Effector memory CD4-positive, alpha-beta T cell (primary cell): ENCODE measurements at regions not wholly inside any gene's neighbourhood (a gene's known extent, or its start where the extent isn't known, plus 50 kb on each side); places are given as distances from the start of the nearest gene placed in this dataset.

Experiments
- DNase-seq, 3 donors: peaks; one replicate each; pipeline ENCODE4 v3.0.0-alpha.2; 2020
- H3K27ac ChIP-seq: 2 replicates; pipeline ENCODE4 v1.7.0; 2013; ENCODE audit warnings: mild to moderate bottlenecking, low read length, moderate library complexity; ENCODE audit not compliant: insufficient read depth, poor library complexity, severe bottlenecking
- H3K27me3 ChIP-seq: replicated peaks from 2 replicates; pipeline ENCODE4 v1.7.0; 2013; ENCODE audit warnings: mild to moderate bottlenecking, low read length; ENCODE audit not compliant: insufficient read depth, control insufficient read depth, poor library complexity, severe bottlenecking
- H3K36me3 ChIP-seq: 2 replicates; pipeline ENCODE4 v1.7.0; 2013; ENCODE audit warnings: mild to moderate bottlenecking, low read length, moderate library complexity; ENCODE audit not compliant: control insufficient read depth, insufficient read depth
- H3K4me1 ChIP-seq: 2 replicates; pipeline ENCODE4 v1.7.0; 2013; ENCODE audit warnings: low read length, mild to moderate bottlenecking; ENCODE audit not compliant: control insufficient read depth, insufficient read depth, poor library complexity, severe bottlenecking
- H3K4me3 ChIP-seq: 2 replicates; pipeline ENCODE4 v1.7.0; 2013; ENCODE audit warnings: low read length, low read depth, mild to moderate bottlenecking; ENCODE audit not compliant: insufficient read depth, poor library complexity, severe bottlenecking
- H3K9me3 ChIP-seq: 2 replicates; pipeline ENCODE4 v1.7.0; 2013; ENCODE audit warnings: mild to moderate bottlenecking, low read length, moderate library complexity; ENCODE audit not compliant: control insufficient read depth

DNA sequence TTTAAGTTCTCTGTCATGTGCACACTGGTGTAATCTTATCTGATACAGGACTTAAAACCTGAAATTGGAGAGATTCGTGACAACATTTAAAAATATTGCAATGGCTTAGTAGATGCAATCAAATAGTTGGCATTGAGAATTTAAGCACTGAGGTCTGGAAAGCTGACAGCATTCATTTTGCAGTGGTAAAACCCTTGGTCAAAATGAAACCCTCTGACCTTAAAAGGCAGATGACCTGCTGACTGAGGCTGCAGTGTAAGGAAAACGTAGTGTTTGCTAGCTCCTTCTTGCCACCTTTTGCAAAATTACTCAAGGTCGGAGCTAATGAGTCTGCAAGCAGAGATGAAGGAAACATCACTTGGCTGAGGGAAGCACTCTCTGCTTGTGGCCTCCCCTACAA, 150.6 kb downstream of the KCTD12 start:
- Histone ChIP-seq H3K4me1 (no peaks in the 10 kb centered on the region), H3K36me3 (no peaks in the 10 kb centered on the region), H3K9me3 (no peaks in the 10 kb centered on the region), H3K4me3 (no peak overlapping the region), H3K27ac (no peak overlapping the region), H3K27me3 (no peaks in the 10 kb centered on the region)
- DNase-seq, result no peak

DNA sequence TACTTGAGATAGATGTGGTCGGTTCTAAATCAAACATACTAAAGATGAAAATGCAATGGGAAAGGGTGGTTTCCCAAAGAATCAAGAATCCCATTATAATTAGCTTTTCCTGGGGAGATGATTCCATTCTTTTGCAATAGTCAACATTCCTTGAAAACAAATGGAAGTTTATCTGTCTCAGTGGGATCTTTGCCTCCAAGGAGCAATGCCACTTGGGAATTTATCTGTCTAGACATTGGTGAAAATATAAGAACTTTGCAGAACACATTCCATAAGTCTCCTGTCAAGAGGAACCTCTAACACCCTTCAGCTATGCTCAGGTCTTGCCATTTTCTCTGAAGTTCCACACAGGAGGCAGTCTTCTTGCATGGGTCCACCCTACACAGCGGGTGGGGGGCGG, 152.5 kb downstream of the KCTD12 start:
- Histone ChIP-seq H3K4me3 (no peak overlapping the region), H3K36me3 (no peaks in the 10 kb centered on the region), H3K27me3 (no peaks in the 10 kb centered on the region), H3K27ac (no peak overlapping the region), H3K4me1 (no peaks in the 10 kb centered on the region), H3K9me3 (no peaks in the 10 kb centered on the region)
- no peak for DNase-seq

DNA sequence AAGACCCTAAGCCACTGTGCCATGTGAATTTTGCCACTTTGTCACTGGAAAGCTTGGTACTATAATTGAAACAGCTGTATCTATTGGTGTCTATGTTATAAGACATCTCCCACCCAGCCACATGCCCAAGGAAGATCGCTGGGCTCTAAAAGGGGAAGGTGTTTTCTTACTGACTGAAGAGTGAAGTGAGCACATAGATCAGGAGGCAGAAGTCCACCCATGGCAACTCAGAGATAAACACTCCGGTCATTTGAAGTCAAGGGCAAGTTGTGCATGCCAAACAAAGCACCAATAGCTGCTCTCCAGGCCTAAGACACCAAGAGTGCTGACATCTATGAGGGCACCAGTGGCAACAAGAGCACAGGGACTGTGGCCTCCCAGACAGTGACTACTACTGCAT, 153.8 kb downstream of the KCTD12 start:
- no peaks in the 10 kb centered on the region for H3K4me1 ChIP-seq
- DNase-seq, result no peak
- no peaks in the 10 kb centered on the region for H3K36me3 ChIP-seq
- H3K27me3 ChIP-seq, result no peaks in the 10 kb centered on the region
- H3K4me3 ChIP-seq, result no peak overlapping the region
- H3K27ac ChIP-seq, result no peak overlapping the region
- H3K9me3 ChIP-seq, result no peaks in the 10 kb centered on the region

DNA sequence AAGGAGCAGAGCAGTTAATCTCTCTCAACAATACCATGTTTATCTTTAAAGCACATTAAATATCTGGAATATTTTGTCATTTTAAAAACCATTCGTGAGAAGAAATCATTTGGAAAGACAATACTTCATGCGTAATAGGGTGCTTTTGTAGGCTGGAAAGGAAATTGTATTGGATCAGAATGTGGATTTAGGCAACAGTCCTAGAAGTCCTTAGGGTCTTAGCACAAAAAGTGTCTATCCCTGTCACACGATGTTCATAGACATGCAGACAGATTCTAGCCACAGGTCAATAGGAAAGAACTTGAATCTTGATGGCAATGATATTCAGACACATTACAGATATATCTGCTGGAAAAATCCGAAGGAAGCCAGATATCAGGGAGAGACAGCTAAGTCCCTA, 156.0 kb downstream of the KCTD12 start:
- H3K27me3 ChIP-seq, result no peaks in the 10 kb centered on the region
- no peaks in the 10 kb centered on the region for H3K36me3 ChIP-seq
- H3K4me3 ChIP-seq, result no peak overlapping the region
- no peaks in the 10 kb centered on the region for H3K4me1 ChIP-seq
- H3K27ac ChIP-seq, result no peak overlapping the region
- no peak for DNase-seq
- H3K9me3 ChIP-seq, result no peaks in the 10 kb centered on the region

DNA sequence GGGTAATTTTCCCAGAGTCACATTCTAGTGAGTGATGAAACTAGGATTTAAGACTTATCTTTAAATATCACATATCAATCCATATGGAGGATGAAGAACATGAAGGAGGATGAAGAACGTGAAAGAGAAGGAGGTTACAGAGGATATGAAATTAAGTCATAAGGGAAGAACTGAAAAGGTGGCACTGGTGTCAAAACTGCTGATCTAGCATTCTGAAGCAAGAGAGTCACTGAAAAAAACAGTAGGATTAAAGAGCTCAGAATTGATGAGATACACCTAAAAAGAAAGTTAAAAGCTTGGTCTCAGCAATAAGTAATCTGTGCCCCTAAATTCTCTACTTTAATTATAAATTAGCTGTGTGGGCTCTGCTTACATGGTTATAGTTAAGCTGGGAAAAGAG, 156.5 kb downstream of the KCTD12 start:
- DNase-seq, result no peak
- Histone ChIP-seq H3K27ac (no peak overlapping the region), H3K4me1 (no peaks in the 10 kb centered on the region), H3K36me3 (no peaks in the 10 kb centered on the region), H3K4me3 (no peak overlapping the region), H3K9me3 (no peaks in the 10 kb centered on the region), H3K27me3 (no peaks in the 10 kb centered on the region)

DNA sequence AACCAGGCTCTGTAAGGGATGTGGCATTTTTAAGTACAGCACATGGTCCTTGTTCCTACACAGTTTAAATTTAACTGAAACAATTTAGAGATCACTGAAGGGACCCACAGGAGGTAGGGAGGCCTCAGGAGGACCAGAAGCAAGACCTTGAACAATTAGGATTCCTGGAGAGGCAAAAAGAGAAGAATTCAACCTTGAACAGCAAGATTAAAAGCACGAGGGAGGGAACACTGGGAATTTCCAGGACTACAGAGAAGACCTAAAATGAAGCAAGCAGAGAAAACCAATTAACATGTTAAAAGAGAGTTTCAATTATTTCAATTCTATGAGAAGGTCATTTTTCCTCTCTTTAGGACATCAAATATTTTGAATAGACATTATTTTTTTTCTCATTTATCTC, 160.3 kb downstream of the KCTD12 start:
- Histone ChIP-seq H3K27me3 (no peaks in the 10 kb centered on the region), H3K36me3 (no peaks in the 10 kb centered on the region), H3K4me3 (no peak overlapping the region), H3K27ac (no peak overlapping the region), H3K9me3 (no peaks in the 10 kb centered on the region), H3K4me1 (peaks cover 4% of the 10 kb centered on the region)
- no peak for DNase-seq

DNA sequence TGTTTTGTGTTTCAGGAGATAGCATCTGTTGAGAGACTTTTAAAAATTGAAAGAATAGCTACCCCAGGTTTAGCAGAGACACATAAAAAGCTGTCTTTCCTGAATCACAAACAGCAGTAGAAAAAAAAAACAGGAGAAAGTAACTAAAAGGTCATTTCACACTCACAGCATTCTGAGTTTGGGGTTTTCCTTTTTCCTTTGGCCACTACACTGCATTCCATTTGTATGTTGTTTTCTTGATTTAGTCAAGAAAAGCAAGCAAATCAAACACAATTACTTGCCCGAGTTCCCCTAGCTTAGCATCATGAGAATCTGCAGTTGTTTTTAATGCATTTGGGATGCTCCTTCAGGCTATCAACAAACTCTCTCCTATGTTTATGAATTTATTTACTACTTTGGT, 161.0 kb downstream of the KCTD12 start:
- no peak overlapping the region for H3K27ac ChIP-seq
- peaks cover 4% of the 10 kb centered on the region for H3K4me1 ChIP-seq
- H3K9me3 ChIP-seq, result no peaks in the 10 kb centered on the region
- DNase-seq, result no peak
- no peak overlapping the region for H3K4me3 ChIP-seq
- no peaks in the 10 kb centered on the region for H3K36me3 ChIP-seq
- no peaks in the 10 kb centered on the region for H3K27me3 ChIP-seq

DNA sequence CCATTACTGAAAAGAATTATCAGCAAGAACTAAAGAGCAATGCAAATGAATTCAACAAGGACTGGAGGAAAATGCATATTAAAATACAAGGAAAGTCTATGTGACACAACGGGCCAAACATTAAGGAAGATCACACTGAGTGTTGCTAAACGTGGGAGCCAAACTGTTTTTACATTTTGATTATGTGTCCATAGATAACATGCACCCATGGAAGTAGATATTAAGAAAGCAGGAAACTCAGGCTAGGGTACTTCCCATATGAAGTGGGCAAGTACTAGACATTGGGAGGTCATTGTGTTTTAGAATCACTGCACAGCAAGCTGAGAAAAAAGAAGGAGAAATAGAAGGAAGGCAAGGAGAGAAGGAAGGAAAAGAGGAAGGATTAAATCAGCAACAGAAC, 161.8 kb downstream of the KCTD12 start:
- Histone ChIP-seq H3K4me3 (no peak overlapping the region), H3K27ac (no peak overlapping the region), H3K9me3 (no peaks in the 10 kb centered on the region), H3K27me3 (no peaks in the 10 kb centered on the region), H3K4me1 (peaks cover 4% of the 10 kb centered on the region), H3K36me3 (no peaks in the 10 kb centered on the region)
- DNase-seq, result no peak

DNA sequence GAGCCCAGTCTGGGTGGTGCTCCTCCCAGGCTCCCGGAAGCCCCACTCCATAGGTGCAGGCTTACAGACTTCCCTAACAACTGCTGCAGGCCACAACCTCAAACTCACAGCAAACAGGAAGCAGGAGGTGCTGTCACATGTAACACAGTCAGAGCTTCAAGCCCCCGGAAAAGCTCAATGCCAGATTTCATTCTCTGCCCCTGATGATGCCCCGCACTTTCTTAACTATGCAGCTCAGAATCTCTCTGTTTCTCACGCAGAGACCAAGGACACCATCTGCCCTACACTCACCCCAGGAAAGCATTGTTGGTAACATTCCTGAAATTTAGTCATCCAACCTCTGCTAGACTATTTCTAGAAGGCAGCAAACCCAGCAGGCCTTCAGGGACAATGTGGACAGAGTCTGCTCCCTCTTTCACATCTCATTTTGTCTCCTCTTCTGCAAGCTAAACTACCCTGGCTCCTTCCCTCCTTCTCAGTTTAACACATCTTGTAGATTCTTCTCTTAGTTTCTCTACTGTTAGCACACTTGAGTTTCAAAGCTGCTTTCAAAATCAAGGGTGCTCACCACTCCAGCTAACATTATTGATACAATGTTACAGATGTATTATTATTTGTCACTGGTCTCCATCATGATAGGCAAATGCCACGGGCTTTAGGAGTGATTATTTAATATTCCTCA, 162.5 kb downstream of the KCTD12 start:
- H3K36me3 ChIP-seq, result no peaks in the 10 kb centered on the region
- H3K27me3 ChIP-seq, result no peaks in the 10 kb centered on the region
- no peak overlapping the region for H3K4me3 ChIP-seq
- no peak for DNase-seq
- H3K27ac ChIP-seq, result no peak overlapping the region
- peaks cover 4% of the 10 kb centered on the region for H3K4me1 ChIP-seq
- no peaks in the 10 kb centered on the region for H3K9me3 ChIP-seq

DNA sequence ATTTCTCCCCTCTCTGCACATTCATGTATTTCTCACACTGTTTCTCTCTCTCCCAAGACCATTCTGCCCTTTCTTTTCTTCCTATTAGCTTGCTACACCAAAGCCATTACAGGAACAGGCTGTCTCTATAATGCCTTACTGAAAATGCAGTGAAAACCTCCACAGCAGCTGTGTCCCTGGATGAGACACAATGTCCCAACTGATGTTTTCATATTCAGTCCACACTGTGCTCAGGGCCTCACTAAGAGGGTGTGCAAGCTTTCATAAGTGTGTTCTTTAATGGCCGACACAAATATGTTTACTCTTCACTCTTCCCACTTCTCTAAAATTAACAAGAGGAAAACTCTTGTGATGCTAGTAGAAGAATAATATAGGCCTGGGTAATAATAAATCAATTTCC, 163.4 kb downstream of the KCTD12 start:
- H3K4me3 ChIP-seq, result no peak overlapping the region
- H3K36me3 ChIP-seq, result no peaks in the 10 kb centered on the region
- no peak for DNase-seq
- peaks cover 4% of the 10 kb centered on the region for H3K4me1 ChIP-seq
- no peaks in the 10 kb centered on the region for H3K9me3 ChIP-seq
- no peak overlapping the region for H3K27ac ChIP-seq
- no peaks in the 10 kb centered on the region for H3K27me3 ChIP-seq
